Nephron (organoid): ENCODE measurements at regions not wholly inside any gene's neighbourhood (a gene's known extent, or its start where the extent isn't known, plus 50 kb on each side); places are given as distances from the start of the nearest gene placed in this dataset.
A peak's percentile ranks its signal among the peaks of the same experiment; 100 is the strongest.

Experiments
- H3K27ac Mint-ChIP-seq, 3 experiments: 2 replicates each; pipeline ENCODE4 v1.8.0; 2020; ENCODE audit warnings: mixed read lengths in 3 of 3, mild to moderate bottlenecking in 2 of 3, moderate library complexity in 1 of 3
- H3K27me3 Mint-ChIP-seq: 2 replicates; pipeline ENCODE4 v1.8.0; 2021; ENCODE audit warnings: low read depth, mild to moderate bottlenecking, moderate library complexity, mixed read lengths
- H3K36me3 Mint-ChIP-seq: 2 replicates; pipeline ENCODE4 v1.8.0; 2020; ENCODE audit warnings: low read depth, mixed read lengths
- H3K4me1 Mint-ChIP-seq: 2 replicates; pipeline ENCODE4 v1.8.0; 2020; ENCODE audit warnings: mixed read lengths
- H3K4me3 Mint-ChIP-seq, 3 experiments: 2 replicates each; pipeline ENCODE4 v1.8.0; 2020; ENCODE audit warnings: mild to moderate bottlenecking in 3 of 3, mixed read lengths in 3 of 3, moderate library complexity in 2 of 3
- H3K9me3 Mint-ChIP-seq: 2 replicates; pipeline ENCODE4 v1.8.0; 2020; ENCODE audit warnings: mixed read lengths
- CTCF ChIP-seq, 3 experiments: fragments of 200-600 bp; sonication (generic); IDR thresholded peaks; one replicate each; pipeline ENCODE4 v1.5.0; 2021; ENCODE audit warnings: antibody characterized with exemption in 3 of 3; ENCODE audit not compliant: unreplicated experiment in 3 of 3

- no peak overlapping the region for H3K27ac Mint-ChIP-seq
- no peaks in the 10 kb centered on the region for H3K27me3 Mint-ChIP-seq
- no peak overlapping the region for H3K4me3 Mint-ChIP-seq
- TF ChIP-seq CTCF (IDR thresholded peaks at IDR 0.05; ENCODE audit: unreplicated experiment in 3 of 3): no peak
- H3K4me1 Mint-ChIP-seq: no peaks in the 10 kb centered on the region
- H3K36me3 Mint-ChIP-seq: no peaks in the 10 kb centered on the region
- H3K9me3 Mint-ChIP-seq: peaks cover 2% of the 10 kb centered on the region
Measured at GRCh38 chr2:137845422-137845821, 118.9 kb upstream of the HNMT start.

- Mint-ChIP-seq H3K4me3 (no peak overlapping the region), H3K4me1 (no peaks in the 10 kb centered on the region), H3K9me3 (peaks cover 2% of the 10 kb centered on the region), H3K27ac (no peak overlapping the region), H3K27me3 (peaks cover 2% of the 10 kb centered on the region), H3K36me3 (no peaks in the 10 kb centered on the region)
- TF ChIP-seq CTCF (IDR thresholded peaks at IDR 0.05; ENCODE audit: unreplicated experiment in 3 of 3): no peak
Measured at GRCh38 chr2:137846993-137847392, 117.3 kb upstream of the HNMT start.

- H3K27ac Mint-ChIP-seq: no peak overlapping the region
- peaks cover 2% of the 10 kb centered on the region for H3K9me3 Mint-ChIP-seq
- peaks cover 5% of the 10 kb centered on the region for H3K27me3 Mint-ChIP-seq
- no peaks in the 10 kb centered on the region for H3K36me3 Mint-ChIP-seq
- no peak for TF ChIP-seq CTCF (IDR thresholded peaks at IDR 0.05; ENCODE audit: unreplicated experiment in 3 of 3)
- H3K4me3 Mint-ChIP-seq: no peak overlapping the region
- no peaks in the 10 kb centered on the region for H3K4me1 Mint-ChIP-seq
Measured at GRCh38 chr2:137847443-137847842, 116.8 kb upstream of the HNMT start.

- H3K36me3 Mint-ChIP-seq: no peaks in the 10 kb centered on the region
- H3K4me3 Mint-ChIP-seq: no peak overlapping the region
- no peak for TF ChIP-seq CTCF (IDR thresholded peaks at IDR 0.05; ENCODE audit: unreplicated experiment in 3 of 3)
- H3K27ac Mint-ChIP-seq: no peak overlapping the region
- no peaks in the 10 kb centered on the region for H3K27me3 Mint-ChIP-seq
- H3K4me1 Mint-ChIP-seq: no peaks in the 10 kb centered on the region
- H3K9me3 Mint-ChIP-seq: no peaks in the 10 kb centered on the region
Measured at GRCh38 chr2:137857881-137858280, 106.4 kb upstream of the HNMT start.

- Mint-ChIP-seq H3K9me3 (no peaks in the 10 kb centered on the region), H3K27ac (no peak overlapping the region), H3K36me3 (no peaks in the 10 kb centered on the region), H3K27me3 (no peaks in the 10 kb centered on the region), H3K4me1 (no peaks in the 10 kb centered on the region), H3K4me3 (no peak overlapping the region)
- TF ChIP-seq CTCF (IDR thresholded peaks at IDR 0.05; ENCODE audit: unreplicated experiment in 3 of 3): no peak
Measured at GRCh38 chr2:137862651-137863050, 101.6 kb upstream of the HNMT start.

- H3K4me1 Mint-ChIP-seq: no peaks in the 10 kb centered on the region
- peak; percentile 64 to 72 (median 67) for TF ChIP-seq CTCF (IDR thresholded peaks at IDR 0.05; ENCODE audit: unreplicated experiment in 3 of 3)
- no peak overlapping the region for H3K27ac Mint-ChIP-seq
- no peaks in the 10 kb centered on the region for H3K27me3 Mint-ChIP-seq
- no peaks in the 10 kb centered on the region for H3K36me3 Mint-ChIP-seq
- H3K9me3 Mint-ChIP-seq: no peaks in the 10 kb centered on the region
- no peak overlapping the region for H3K4me3 Mint-ChIP-seq
Measured at GRCh38 chr2:137865954-137866540, 98.2 kb upstream of the HNMT start.
